GM06990 (cell line): ENCODE measurements at regions not wholly inside any gene's neighbourhood (a gene's known extent, or its start where the extent isn't known, plus 50 kb on each side); places are given as distances from the start of the nearest gene placed in this dataset.

Experiments
- DNase-seq: peaks from one replicate; pipeline ENCODE4 v3.0.0-alpha.2; 2011; ENCODE audit not compliant: insufficient read length; ENCODE audit errors: extremely low read depth
- H3K27me3 ChIP-seq: replicated peaks from 2 replicates; pipeline ENCODE4 v1.6.0; 2011; ENCODE audit warnings: low read length; ENCODE audit not compliant: control insufficient read depth, insufficient read depth
- H3K36me3 ChIP-seq: 2 replicates; pipeline ENCODE4 v1.5.1; 2011; ENCODE audit warnings: low read length; ENCODE audit not compliant: control insufficient read depth, insufficient read depth
- H3K4me3 ChIP-seq: replicated peaks from 2 replicates; pipeline ENCODE4 v1.5.1; 2011; ENCODE audit warnings: low read depth, mild to moderate bottlenecking, control low read depth, low read length
- CTCF ChIP-seq: IDR thresholded peaks from 2 replicates; pipeline ENCODE4 v1.5.1; 2011; ENCODE audit warnings: low read length, control low read depth, mild to moderate bottlenecking, inconsistent platforms; ENCODE audit not compliant: insufficient read depth, poor library complexity, severe bottlenecking

- DNase-seq: no peak
- no peak for TF ChIP-seq CTCF
- Histone ChIP-seq H3K27me3 (no peaks in the 10 kb centered on the region), H3K4me3 (no peak overlapping the region), H3K36me3 (no peaks in the 10 kb centered on the region)
Observed at GRCh38 chr1:59089036-59089798, 207.7 kb upstream of the FGGY start.

DNA sequence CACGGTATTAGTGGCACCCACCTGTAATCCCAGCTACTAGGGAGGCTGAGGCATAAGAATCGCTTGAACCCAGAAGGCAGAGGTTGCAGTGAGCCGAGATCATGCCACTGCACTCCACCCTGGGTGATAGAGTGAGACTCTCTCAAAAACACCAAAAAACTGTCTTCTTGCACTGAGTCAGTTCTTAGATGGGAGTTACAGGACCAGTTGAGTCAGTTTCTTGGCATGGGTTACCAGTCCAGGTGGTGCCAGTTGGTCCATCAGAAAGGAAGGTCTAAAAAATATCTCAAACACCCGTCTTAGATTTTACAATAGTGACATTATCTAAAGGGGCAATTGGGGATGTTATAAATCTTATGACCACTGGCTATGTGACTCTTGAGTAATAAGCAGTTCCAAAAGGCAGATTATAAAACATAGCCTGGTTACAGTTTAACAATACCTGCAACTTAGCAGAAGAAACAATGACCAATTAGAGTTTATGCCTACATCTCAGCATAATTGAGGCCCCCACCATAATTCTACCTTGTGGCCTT, 206.9 kb upstream of the FGGY start:
- Histone ChIP-seq H3K36me3 (no peaks in the 10 kb centered on the region), H3K4me3 (no peak overlapping the region), H3K27me3 (no peaks in the 10 kb centered on the region)
- TF ChIP-seq CTCF: no peak
- DNase-seq: no peak

DNA sequence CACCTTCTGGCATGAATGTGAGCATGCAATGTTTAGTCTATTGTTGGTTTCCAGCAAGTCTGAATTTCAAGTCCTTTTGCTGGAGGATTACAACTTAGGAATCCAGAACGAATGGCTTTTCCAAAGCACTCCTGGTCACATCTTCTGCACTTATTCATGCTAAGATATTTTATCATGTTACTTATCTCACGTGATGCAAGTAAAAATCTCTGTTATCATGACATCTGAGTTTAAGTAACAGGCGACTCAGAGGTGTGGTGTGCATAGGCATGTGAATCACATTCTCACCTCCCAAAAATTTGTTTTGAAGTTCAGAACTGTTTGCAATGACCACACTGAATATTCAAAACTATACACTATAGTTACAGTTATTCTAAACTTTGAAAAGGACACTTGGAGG, 204.8 kb upstream of the FGGY start:
- Histone ChIP-seq H3K27me3 (no peaks in the 10 kb centered on the region), H3K4me3 (no peak overlapping the region), H3K36me3 (no peaks in the 10 kb centered on the region)
- no peak for TF ChIP-seq CTCF
- DNase-seq: no peak

GRCh38 chr1:59094001-59094400, 202.9 kb upstream of the FGGY start:
- Histone ChIP-seq H3K27me3 (no peaks in the 10 kb centered on the region), H3K4me3 (no peak overlapping the region), H3K36me3 (no peaks in the 10 kb centered on the region)
- DNase-seq: no peak
- no peak for TF ChIP-seq CTCF

DNA sequence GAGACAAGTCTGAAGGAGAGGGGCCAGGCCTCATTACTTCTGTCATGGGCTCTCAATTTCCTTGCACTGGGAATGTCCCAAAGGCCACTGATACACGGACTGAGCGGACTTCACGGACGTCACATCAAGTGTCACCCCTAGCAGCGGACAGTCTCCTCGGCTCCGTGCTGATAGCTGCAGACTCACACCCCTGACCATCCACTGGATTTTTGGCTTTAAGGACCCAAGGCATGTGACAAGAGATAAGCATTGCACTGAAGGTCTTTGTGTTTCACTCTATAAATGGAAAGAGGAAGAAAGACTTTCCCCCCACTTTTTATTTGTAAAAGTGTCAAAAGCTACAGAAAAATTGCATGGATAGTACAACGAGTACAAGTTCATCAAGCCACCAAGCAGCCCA, 200.4 kb upstream of the FGGY start:
- TF ChIP-seq CTCF: no peak
- Histone ChIP-seq H3K27me3 (no peaks in the 10 kb centered on the region), H3K4me3 (no peak overlapping the region), H3K36me3 (no peaks in the 10 kb centered on the region)
- DNase-seq: no peak

DNA sequence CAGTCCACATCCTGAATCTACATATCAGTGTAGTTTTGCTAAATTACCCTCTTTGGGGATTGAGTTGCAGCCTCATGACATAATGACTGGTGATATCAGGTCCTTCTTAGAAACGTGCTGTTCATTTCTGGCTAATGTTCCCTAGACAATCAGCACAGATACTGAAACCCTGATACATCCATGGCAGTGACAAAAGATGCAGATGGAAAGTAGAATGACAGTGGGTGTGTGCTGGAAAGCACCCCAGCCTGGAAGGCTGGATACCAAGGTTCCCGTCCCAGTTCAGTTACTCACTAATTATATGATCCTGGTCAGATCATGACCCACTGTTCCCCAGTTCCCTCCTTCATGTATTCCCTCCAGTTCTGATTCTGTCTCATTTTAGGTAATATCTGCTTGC, 198.2 kb upstream of the FGGY start:
- H3K4me3 ChIP-seq: no peak overlapping the region
- no peaks in the 10 kb centered on the region for H3K27me3 ChIP-seq
- TF ChIP-seq CTCF: no peak
- no peak for DNase-seq
- no peaks in the 10 kb centered on the region for H3K36me3 ChIP-seq
